ENCODE measurements at regions not wholly inside any gene's neighbourhood (a gene's known extent, or its start where the extent isn't known, plus 50 kb on each side); places are given as distances from the start of the nearest gene placed in this dataset.

- Histone ChIP-seq H3K4me2 (ENCODE audit: low read length) (no peak overlapping the region), H3K4me1 (ENCODE audit: insufficient read depth, low read length, severe bottlenecking) (no peaks in the 10 kb centered on the region), H3K9me2 (ENCODE audit: low read depth, low read length) (no peaks in the 10 kb centered on the region), H3K36me3 (ENCODE audit: insufficient read depth, low read length) (no peaks in the 10 kb centered on the region), H3K79me2 (ENCODE audit: insufficient read depth, low read length) (no peaks in the 10 kb centered on the region), H3K9ac (ENCODE audit: low read length) (no peak overlapping the region), H3K27ac (ENCODE audit: low read depth, low read length, poor library complexity, severe bottlenecking) (no peak overlapping the region), H3K27me3 (ENCODE audit: insufficient read depth, low read length) (no peaks in the 10 kb centered on the region), H3K4me3 (ENCODE audit: low read depth, low read length, poor library complexity, severe bottlenecking) (no peak overlapping the region), H2AFZ (ENCODE audit: low read length) (no peak overlapping the region), H3K9me3 (ENCODE audit: low read length) (no peaks in the 10 kb centered on the region), H3F3A (ENCODE audit: insufficient read depth, low read length) (no peaks in the 10 kb centered on the region), H4K20me1 (ENCODE audit: insufficient read depth, low read length) (no peaks in the 10 kb centered on the region)
- TF ChIP-seq, protein P1, sequence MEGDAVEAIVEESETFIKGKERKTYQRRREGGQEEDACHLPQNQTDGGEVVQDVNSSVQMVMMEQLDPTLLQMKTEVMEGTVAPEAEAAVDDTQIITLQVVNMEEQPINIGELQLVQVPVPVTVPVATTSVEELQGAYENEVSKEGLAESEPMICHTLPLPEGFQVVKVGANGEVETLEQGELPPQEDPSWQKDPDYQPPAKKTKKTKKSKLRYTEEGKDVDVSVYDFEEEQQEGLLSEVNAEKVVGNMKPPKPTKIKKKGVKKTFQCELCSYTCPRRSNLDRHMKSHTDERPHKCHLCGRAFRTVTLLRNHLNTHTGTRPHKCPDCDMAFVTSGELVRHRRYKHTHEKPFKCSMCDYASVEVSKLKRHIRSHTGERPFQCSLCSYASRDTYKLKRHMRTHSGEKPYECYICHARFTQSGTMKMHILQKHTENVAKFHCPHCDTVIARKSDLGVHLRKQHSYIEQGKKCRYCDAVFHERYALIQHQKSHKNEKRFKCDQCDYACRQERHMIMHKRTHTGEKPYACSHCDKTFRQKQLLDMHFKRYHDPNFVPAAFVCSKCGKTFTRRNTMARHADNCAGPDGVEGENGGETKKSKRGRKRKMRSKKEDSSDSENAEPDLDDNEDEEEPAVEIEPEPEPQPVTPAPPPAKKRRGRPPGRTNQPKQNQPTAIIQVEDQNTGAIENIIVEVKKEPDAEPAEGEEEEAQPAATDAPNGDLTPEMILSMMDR (IDR thresholded peaks at IDR 0.05; ENCODE audit: low read length): no peak
- TF ChIP-seq EZH2 (IDR thresholded peaks at IDR 0.05; ENCODE audit: borderline replicate concordance, low read length): no peak
Observed at GRCh38 chr2:78707776-78708386, 317.6 kb upstream of the REG3G start.

DNA sequence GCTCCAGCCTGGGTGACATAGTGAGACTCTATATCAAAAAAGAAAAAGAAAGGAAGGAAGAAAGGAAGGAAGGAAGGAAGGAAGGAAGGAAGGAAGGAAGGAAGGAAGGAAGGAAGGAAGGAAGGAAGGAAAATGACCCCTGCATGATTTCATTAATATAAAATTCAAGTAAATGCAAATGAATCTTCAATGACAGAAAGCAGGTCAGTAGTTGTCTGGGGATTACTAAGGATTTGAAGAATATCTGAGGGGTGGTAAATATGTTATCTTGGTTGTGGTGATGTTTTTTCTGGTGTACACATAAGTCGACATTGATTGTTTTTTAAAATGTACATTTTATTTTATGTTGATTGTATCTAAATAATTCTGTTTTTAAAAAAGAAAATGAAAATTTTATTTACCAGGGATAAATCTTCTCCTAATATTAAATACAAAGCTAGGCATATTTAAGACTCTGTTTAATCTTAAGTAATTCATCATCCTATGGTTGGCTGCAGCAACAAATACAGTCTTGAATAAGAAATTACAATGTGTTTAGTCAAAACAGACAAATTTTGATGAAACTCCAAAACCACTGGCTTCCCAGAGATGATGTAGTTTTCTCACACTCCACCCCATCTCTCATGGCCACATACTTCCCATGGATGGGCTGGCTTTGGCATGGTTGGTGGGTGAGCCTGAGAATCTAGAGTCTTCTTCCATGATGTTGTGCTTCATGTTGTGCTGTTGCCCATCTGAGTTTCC lies 314.7 kb upstream of the REG3G start:
- no peaks in the 10 kb centered on the region for H3K79me2 ChIP-seq (ENCODE audit: insufficient read depth, low read length)
- H3K27ac ChIP-seq (ENCODE audit: low read depth, low read length, poor library complexity, severe bottlenecking): no peak overlapping the region
- no peaks in the 10 kb centered on the region for H3K4me1 ChIP-seq (ENCODE audit: insufficient read depth, low read length, severe bottlenecking)
- no peaks in the 10 kb centered on the region for H3K27me3 ChIP-seq (ENCODE audit: insufficient read depth, low read length)
- H3K36me3 ChIP-seq (ENCODE audit: insufficient read depth, low read length): no peaks in the 10 kb centered on the region
- H3K9ac ChIP-seq (ENCODE audit: low read length): no peak overlapping the region
- no peaks in the 10 kb centered on the region for H3K9me3 ChIP-seq (ENCODE audit: low read length)
- no peak overlapping the region for H2AFZ ChIP-seq (ENCODE audit: low read length)
- H4K20me1 ChIP-seq (ENCODE audit: insufficient read depth, low read length): no peaks in the 10 kb centered on the region
- H3K9me2 ChIP-seq (ENCODE audit: low read depth, low read length): no peaks in the 10 kb centered on the region
- TF ChIP-seq, protein P1 (IDR thresholded peaks at IDR 0.05; ENCODE audit: low read length): no peak
- TF ChIP-seq EZH2 (IDR thresholded peaks at IDR 0.05; ENCODE audit: borderline replicate concordance, low read length): no peak
- no peaks in the 10 kb centered on the region for H3F3A ChIP-seq (ENCODE audit: insufficient read depth, low read length)
- H3K4me3 ChIP-seq (ENCODE audit: low read depth, low read length, poor library complexity, severe bottlenecking): no peak overlapping the region
- no peak overlapping the region for H3K4me2 ChIP-seq (ENCODE audit: low read length)

GRCh38 chr2:78715293-78715692 lies 310.2 kb upstream of the REG3G start:
- Histone ChIP-seq H3K9ac (ENCODE audit: low read length) (no peak overlapping the region), H3K4me1 (ENCODE audit: insufficient read depth, low read length, severe bottlenecking) (no peaks in the 10 kb centered on the region), H3K9me3 (ENCODE audit: low read length) (no peaks in the 10 kb centered on the region), H3K9me2 (ENCODE audit: low read depth, low read length) (no peaks in the 10 kb centered on the region), H3K36me3 (ENCODE audit: insufficient read depth, low read length) (no peaks in the 10 kb centered on the region), H3K27ac (ENCODE audit: low read depth, low read length, poor library complexity, severe bottlenecking) (no peak overlapping the region), H3K27me3 (ENCODE audit: insufficient read depth, low read length) (no peaks in the 10 kb centered on the region), H3K79me2 (ENCODE audit: insufficient read depth, low read length) (no peaks in the 10 kb centered on the region), H3F3A (ENCODE audit: insufficient read depth, low read length) (no peaks in the 10 kb centered on the region), H3K4me2 (ENCODE audit: low read length) (no peak overlapping the region), H4K20me1 (ENCODE audit: insufficient read depth, low read length) (no peaks in the 10 kb centered on the region), H2AFZ (ENCODE audit: low read length) (no peak overlapping the region), H3K4me3 (ENCODE audit: low read depth, low read length, poor library complexity, severe bottlenecking) (no peak overlapping the region)
- no peak for TF ChIP-seq EZH2 (IDR thresholded peaks at IDR 0.05; ENCODE audit: borderline replicate concordance, low read length)
- TF ChIP-seq, protein P1 (IDR thresholded peaks at IDR 0.05; ENCODE audit: low read length): no peak

All from OCI-LY1 (cell line).